ENCODE measurements at regions not wholly inside any gene's neighbourhood (a gene's known extent, or its start where the extent isn't known, plus 50 kb on each side); places are given as distances from the start of the nearest gene placed in this dataset.

DNA sequence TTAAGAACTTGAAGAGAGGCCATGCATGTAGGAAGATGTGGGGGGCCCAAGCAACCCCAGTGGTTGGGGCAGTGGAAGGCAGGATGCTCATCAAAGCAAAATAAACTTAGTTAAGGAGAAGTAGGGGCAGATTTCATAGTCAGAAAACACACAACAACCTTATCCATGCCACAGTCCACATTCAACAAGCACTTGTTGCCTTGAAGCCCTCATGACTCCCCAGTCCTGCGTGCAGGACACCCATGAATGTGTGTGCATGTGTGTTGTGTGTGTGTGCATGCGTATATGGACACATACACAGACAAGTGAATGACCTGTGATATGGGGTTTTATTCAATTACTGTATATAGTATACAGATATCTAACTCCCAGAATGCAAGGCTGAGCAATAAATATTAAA lies 186.9 kb downstream of the PSMG1 start:
- DNase-seq (ENCODE audit: low read depth in 1 of 2, low spot score in 1 of 2): no peak
- no peak overlapping the region for H3K4me3 ChIP-seq (replicated peaks; ENCODE audit: insufficient read depth, low read length)
- no peak for TF ChIP-seq GABPA (IDR thresholded peaks at IDR 0.05; ENCODE audit: low read depth)
- TF ChIP-seq CTCF (IDR thresholded peaks at IDR 0.05; ENCODE audit: insufficient read depth, low read length): no peak
- TF ChIP-seq, protein P1, sequence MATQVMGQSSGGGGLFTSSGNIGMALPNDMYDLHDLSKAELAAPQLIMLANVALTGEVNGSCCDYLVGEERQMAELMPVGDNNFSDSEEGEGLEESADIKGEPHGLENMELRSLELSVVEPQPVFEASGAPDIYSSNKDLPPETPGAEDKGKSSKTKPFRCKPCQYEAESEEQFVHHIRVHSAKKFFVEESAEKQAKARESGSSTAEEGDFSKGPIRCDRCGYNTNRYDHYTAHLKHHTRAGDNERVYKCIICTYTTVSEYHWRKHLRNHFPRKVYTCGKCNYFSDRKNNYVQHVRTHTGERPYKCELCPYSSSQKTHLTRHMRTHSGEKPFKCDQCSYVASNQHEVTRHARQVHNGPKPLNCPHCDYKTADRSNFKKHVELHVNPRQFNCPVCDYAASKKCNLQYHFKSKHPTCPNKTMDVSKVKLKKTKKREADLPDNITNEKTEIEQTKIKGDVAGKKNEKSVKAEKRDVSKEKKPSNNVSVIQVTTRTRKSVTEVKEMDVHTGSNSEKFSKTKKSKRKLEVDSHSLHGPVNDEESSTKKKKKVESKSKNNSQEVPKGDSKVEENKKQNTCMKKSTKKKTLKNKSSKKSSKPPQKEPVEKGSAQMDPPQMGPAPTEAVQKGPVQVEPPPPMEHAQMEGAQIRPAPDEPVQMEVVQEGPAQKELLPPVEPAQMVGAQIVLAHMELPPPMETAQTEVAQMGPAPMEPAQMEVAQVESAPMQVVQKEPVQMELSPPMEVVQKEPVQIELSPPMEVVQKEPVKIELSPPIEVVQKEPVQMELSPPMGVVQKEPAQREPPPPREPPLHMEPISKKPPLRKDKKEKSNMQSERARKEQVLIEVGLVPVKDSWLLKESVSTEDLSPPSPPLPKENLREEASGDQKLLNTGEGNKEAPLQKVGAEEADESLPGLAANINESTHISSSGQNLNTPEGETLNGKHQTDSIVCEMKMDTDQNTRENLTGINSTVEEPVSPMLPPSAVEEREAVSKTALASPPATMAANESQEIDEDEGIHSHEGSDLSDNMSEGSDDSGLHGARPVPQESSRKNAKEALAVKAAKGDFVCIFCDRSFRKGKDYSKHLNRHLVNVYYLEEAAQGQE (IDR thresholded peaks at IDR 0.05; ENCODE audit: insufficient replicate concordance, low read depth): no peak
- no peak for TF ChIP-seq SPI1 (IDR thresholded peaks at IDR 0.05; ENCODE audit: borderline replicate concordance, low read depth)
- no peak for TF ChIP-seq POLR2AphosphoS5 (IDR thresholded peaks at IDR 0.05; ENCODE audit: low read depth)
- no peak overlapping the region for H3K27ac ChIP-seq (replicated peaks)
- no peaks in the 10 kb centered on the region for H3K27me3 ChIP-seq (ENCODE audit: insufficient read depth, poor library complexity, severe bottlenecking)

DNA sequence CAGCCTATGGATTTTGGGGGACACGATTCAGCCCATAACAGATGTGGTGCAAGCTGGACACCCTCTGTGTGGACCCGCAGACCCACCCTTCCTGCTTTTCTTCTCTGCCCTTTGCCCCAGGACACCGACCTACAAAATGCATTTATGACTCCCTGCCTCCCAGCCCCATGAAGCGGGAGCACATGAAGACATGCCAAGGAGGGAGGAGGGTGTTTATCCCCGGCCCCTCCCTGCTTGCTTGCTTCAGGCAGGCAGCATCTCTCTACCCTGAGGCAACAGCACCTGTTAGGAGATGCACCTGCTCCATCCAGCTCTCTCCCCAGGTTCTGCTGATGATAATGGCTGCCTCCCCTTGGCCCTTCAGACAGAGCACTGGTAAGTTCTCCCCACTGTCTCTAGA lies 187.5 kb downstream of the PSMG1 start:
- H3K4me3 ChIP-seq (replicated peaks; ENCODE audit: insufficient read depth, low read length): no peak overlapping the region
- no peak for DNase-seq (ENCODE audit: low read depth in 1 of 2, low spot score in 1 of 2)
- no peak for TF ChIP-seq SPI1 (IDR thresholded peaks at IDR 0.05; ENCODE audit: borderline replicate concordance, low read depth)
- TF ChIP-seq CTCF (IDR thresholded peaks at IDR 0.05; ENCODE audit: insufficient read depth, low read length): no peak
- no peak for TF ChIP-seq POLR2AphosphoS5 (IDR thresholded peaks at IDR 0.05; ENCODE audit: low read depth)
- no peak for TF ChIP-seq GABPA (IDR thresholded peaks at IDR 0.05; ENCODE audit: low read depth)
- TF ChIP-seq, protein P1 (IDR thresholded peaks at IDR 0.05; ENCODE audit: insufficient replicate concordance, low read depth): no peak
- H3K27me3 ChIP-seq (ENCODE audit: insufficient read depth, poor library complexity, severe bottlenecking): no peaks in the 10 kb centered on the region
- no peak overlapping the region for H3K27ac ChIP-seq (replicated peaks)

GRCh38 chr21:38995071-38995669 lies 188.1 kb downstream of the PSMG1 start:
- TF ChIP-seq POLR2AphosphoS5 (IDR thresholded peaks at IDR 0.05; ENCODE audit: low read depth): no peak
- no peak for TF ChIP-seq SPI1 (IDR thresholded peaks at IDR 0.05; ENCODE audit: borderline replicate concordance, low read depth)
- TF ChIP-seq, protein P1 (IDR thresholded peaks at IDR 0.05; ENCODE audit: insufficient replicate concordance, low read depth): no peak
- TF ChIP-seq GABPA (IDR thresholded peaks at IDR 0.05; ENCODE audit: low read depth): no peak
- TF ChIP-seq CTCF (IDR thresholded peaks at IDR 0.05; ENCODE audit: insufficient read depth, low read length): no peak
- Histone ChIP-seq H3K27ac (replicated peaks) (no peak overlapping the region), H3K27me3 (ENCODE audit: insufficient read depth, poor library complexity, severe bottlenecking) (no peaks in the 10 kb centered on the region)

More at GRCh38 chr21:38995071-38995669, 188.1 kb downstream of the PSMG1 start:
- no peak overlapping the region for H3K4me3 ChIP-seq (replicated peaks; ENCODE audit: insufficient read depth, low read length)
- DNase-seq (ENCODE audit: low read depth in 1 of 2, low spot score in 1 of 2): no peak

Measured in HL-60 (cell line).